Transverse colon (tissue), 4 donors: ENCODE measurements at regions not wholly inside any gene's neighbourhood (a gene's known extent, or its start where the extent isn't known, plus 50 kb on each side); places are given as distances from the start of the nearest gene placed in this dataset.
"Not testable (repeated sequence)": the region's sequence is repeated elsewhere in the genome, so short reads cannot be mapped to it uniquely, and the experiment has no call there.

ENCODE experiments used
- DNase-seq: peaks from one replicate; pipeline ENCODE4 v3.0.0-alpha.2; 2019
- H3K27ac ChIP-seq, 4 donors: fragments of 200-600 bp; sonication (generic); 2 replicates each; pipeline ENCODE4 v1.5.1; 2016 to 2018; ENCODE audit warnings: inconsistent platforms in 4 of 4
- H3K27me3 ChIP-seq: fragments of 200-600 bp; sonication (generic); 2 replicates; pipeline ENCODE4 v1.5.1; 2017; ENCODE audit warnings: inconsistent platforms
- H3K36me3 ChIP-seq, 4 donors: fragments of 200-600 bp; sonication (generic); 2 replicates each; pipeline ENCODE4 v1.5.1; 2017 to 2019; ENCODE audit warnings: inconsistent platforms in 4 of 4
- H3K4me1 ChIP-seq, 4 donors: fragments of 200-600 bp; sonication (generic); 2 replicates each; pipeline ENCODE4 v1.5.1; 2017 to 2020; ENCODE audit warnings: inconsistent platforms in 4 of 4
- H3K4me3 ChIP-seq, 4 donors: fragments of 200-600 bp; sonication (generic); 1 replicate in 1 of 4; 2 replicates in 3 of 4; pipeline versions ENCODE4 v1.5.1 to v1.6.1; 2017 to 2019; ENCODE audit warnings: inconsistent platforms in 4 of 4
- H3K9me3 ChIP-seq, 2 donors: fragments of 200-600 bp; sonication (generic); 2 replicates each; pipeline ENCODE4 v1.5.1; 2017 to 2019; ENCODE audit warnings: inconsistent platforms in 2 of 2
- CTCF ChIP-seq, 5 experiments: fragments of 200-600 bp in 3 of 5; fragments of 450-650 bp in 2 of 5; sonication (generic) in 3 of 5; IDR thresholded peaks; 1 replicate in 2 of 5; 2 replicates in 3 of 5; pipeline ENCODE4 v1.5.1; 2016 to 2017; ENCODE audit warnings: antibody characterized with exemption in 5 of 5, inconsistent platforms in 3 of 5, mild to moderate bottlenecking in 2 of 5, moderate library complexity in 1 of 5
- EP300 ChIP-seq: sonication (generic); formaldehyde crosslinking; IDR thresholded peaks from one replicate; pipeline ENCODE4 v1.6.1; 2017; ENCODE audit warnings: antibody characterized with exemption, low read depth
- POLR2A ChIP-seq: fragments of 450-650 bp; IDR thresholded peaks from one replicate; pipeline ENCODE4 v1.6.1; 2016; ENCODE audit warnings: antibody characterized with exemption, mild to moderate bottlenecking, moderate library complexity
- POLR2AphosphoS5 ChIP-seq, 3 donors: sonication (generic); formaldehyde crosslinking; IDR thresholded peaks; one replicate each; pipeline ENCODE4 v1.6.1; 2016; ENCODE audit warnings: antibody characterized with exemption in 3 of 3
- WGBS, 2 donors: methylation state at CpG; one replicate each; pipeline ENCODE4 v1.1.5; 2018; ENCODE audit warnings: low coverage in 1 of 2; 5-methylcytosine and 5-hydroxymethylcytosine counted together
- in situ Hi-C, 4 donors: fragments of 200-750 bp; cut with MboI; loops; one replicate each; pipeline versions ENCODE4 v1.15.0 to v1.15.1; 2017; ENCODE audit warnings: low sequenced_read_pairs in 3 of 4, low pct_ligation_motif_present in 1 of 4, low pct_unique_long_range_greater_than_20kb in 1 of 4
- intact Hi-C: fragments of 100-400 bp; cut with DNase I; formaldehyde crosslinking; loops from one replicate; pipeline ENCODE4 v1.15.1; 2023; ENCODE audit warnings: low total_unique reads

GRCh38 chr18:22752014-22752413 is 181.1 kb upstream of the RBBP8 start:
- TF ChIP-seq POLR2AphosphoS5 (IDR thresholded peaks at IDR 0.05) (no peak), POLR2A (no peak)
- in situ Hi-C loops (no loop called here), intact Hi-C loops (no loop called here)
- no peak overlapping the region for H3K27ac ChIP-seq
- DNase-seq = no peak
- H3K4me1 ChIP-seq = no peaks in the 10 kb centered on the region
- 86 to 100% methylated on average over 1 to 2 of the region's 2 CpGs for WGBS, 2 donors
- H3K9me3 ChIP-seq = no peaks in the 10 kb centered on the region
- H3K4me3 ChIP-seq = no peak overlapping the region
- no peaks in the 10 kb centered on the region for H3K27me3 ChIP-seq
- no peaks in the 10 kb centered on the region for H3K36me3 ChIP-seq

- intact Hi-C loops = no loop called here
- no peaks in the 10 kb centered on the region for H3K36me3 ChIP-seq
- in situ Hi-C loops = no loop called here
These were observed 179.8 kb upstream of the RBBP8 start for GRCh38 chr18:22753130-22753831.

GRCh38 chr18:22764005-22764404 is 169.1 kb upstream of the RBBP8 start:
- H3K27ac ChIP-seq, H3K36me3 ChIP-seq, H3K27me3 ChIP-seq, H3K4me1 ChIP-seq, H3K4me3 ChIP-seq, DNase-seq, in situ Hi-C loops, H3K9me3 ChIP-seq, intact Hi-C loops: not testable (repeated sequence)
- 93 to 97% methylated on average over 2 of the region's 2 CpGs for WGBS, 2 donors

More at GRCh38 chr18:22753130-22753831, 179.8 kb upstream of the RBBP8 start:
- Histone ChIP-seq H3K27ac (no peak overlapping the region), H3K4me1 (no peaks in the 10 kb centered on the region), H3K27me3 (no peaks in the 10 kb centered on the region), H3K4me3 (no peak overlapping the region), H3K9me3 (no peaks in the 10 kb centered on the region)
- whole genome bisulfite sequencing, 2 donors = 81 to 83% methylated on average over 2 to 8 of the region's 8 CpGs
- no peak for DNase-seq
- no peak for TF ChIP-seq EP300
- TF ChIP-seq POLR2AphosphoS5 (IDR thresholded peaks at IDR 0.05) = no peak
- TF ChIP-seq CTCF (IDR thresholded peaks at IDR 0.05) = no peak
- no peak for TF ChIP-seq POLR2A

- H3K4me3 ChIP-seq = no peak overlapping the region
- no peak for DNase-seq
- in situ Hi-C loops = no loop called here
- H3K36me3 ChIP-seq = no peaks in the 10 kb centered on the region
- no peaks in the 10 kb centered on the region for H3K9me3 ChIP-seq
- TF ChIP-seq POLR2A (no peak), CTCF (IDR thresholded peaks at IDR 0.05) (no peak), POLR2AphosphoS5 (IDR thresholded peaks at IDR 0.05) (no peak)
- H3K27ac ChIP-seq = no peak overlapping the region
- H3K4me1 ChIP-seq = peaks cover 0 to 3% (median 0%) of the 10 kb centered on the region in 4 donors
- intact Hi-C loops = no loop called here
- WGBS, 2 donors = 36% methylated on average over 1 of the region's 1 CpG; no CpG with 5 or more reads in 1 of the 2 donors
- no peaks in the 10 kb centered on the region for H3K27me3 ChIP-seq
These were observed 167.2 kb upstream of the RBBP8 start for GRCh38 chr18:22765896-22766295.

- H3K36me3 ChIP-seq = no peaks in the 10 kb centered on the region
- no peaks in the 10 kb centered on the region for H3K27me3 ChIP-seq
- TF ChIP-seq CTCF (IDR thresholded peaks at IDR 0.05) (no peak), POLR2AphosphoS5 (IDR thresholded peaks at IDR 0.05) (no peak), EP300 (no peak), POLR2A (no peak)
- H3K9me3 ChIP-seq = no peaks in the 10 kb centered on the region
- peaks cover 0 to 3% (median 0%) of the 10 kb centered on the region in 4 donors for H3K4me1 ChIP-seq
- intact Hi-C loops (no loop called here), in situ Hi-C loops (no loop called here)
- no peak for DNase-seq
- H3K27ac ChIP-seq = no peak overlapping the region
- no peak overlapping the region for H3K4me3 ChIP-seq
These were observed 165.5 kb upstream of the RBBP8 start for GRCh38 chr18:22767653-22768052.
